Esophagus muscularis mucosa (tissue), 4 donors: ENCODE measurements at regions not wholly inside any gene's neighbourhood (a gene's known extent, or its start where the extent isn't known, plus 50 kb on each side); places are given as distances from the start of the nearest gene placed in this dataset.
"Not testable (repeated sequence)": the region's sequence is repeated elsewhere in the genome, so short reads cannot be mapped to it uniquely, and the experiment has no call there.

ENCODE experiments used
- DNase-seq: peaks from one replicate; pipeline ENCODE4 v3.0.0-alpha.2; 2017; ENCODE audit errors: extremely low spot score
- H3K27ac ChIP-seq, 4 donors: fragments of 200-600 bp; sonication (generic); replicated peaks in 1 of 4; 1 replicate in 3 of 4; 2 replicates in 1 of 4; pipeline ENCODE4 v1.5.1; 2016 to 2019; ENCODE audit warnings: mild to moderate bottlenecking in 1 of 4
- H3K27me3 ChIP-seq, 4 donors: fragments of 200-600 bp; sonication (generic); one replicate each; pipeline versions ENCODE4 v1.5.1 to v1.6.0; 2016 to 2019
- H3K36me3 ChIP-seq, 4 donors: fragments of 200-600 bp; sonication (generic); one replicate each; pipeline ENCODE4 v1.5.1; 2016 to 2019
- H3K4me1 ChIP-seq, 4 donors: fragments of 200-600 bp; sonication (generic); one replicate each; pipeline ENCODE4 v1.5.1; 2016 to 2019
- H3K4me3 ChIP-seq, 4 donors: fragments of 200-600 bp; sonication (generic); 1 replicate in 2 of 4; 2 replicates in 2 of 4; pipeline ENCODE4 v1.5.1; 2016 to 2019; ENCODE audit warnings: mild to moderate bottlenecking in 4 of 4, moderate library complexity in 1 of 4
- H3K9me3 ChIP-seq, 4 donors: fragments of 200-600 bp; sonication (generic); 1 replicate in 3 of 4; 2 replicates in 1 of 4; pipeline ENCODE4 v1.5.1; 2016 to 2019
- CTCF ChIP-seq, 3 experiments: fragments of 200-600 bp in 2 of 3; fragments of 450-650 bp in 1 of 3; sonication (generic) in 2 of 3; IDR thresholded peaks; one replicate each; pipeline ENCODE4 v1.5.1; 2017 to 2019; ENCODE audit warnings: antibody characterized with exemption in 3 of 3, mild to moderate bottlenecking in 2 of 3, moderate library complexity in 1 of 3
- EP300 ChIP-seq: sonication (generic); formaldehyde crosslinking; IDR thresholded peaks from one replicate; pipeline ENCODE4 v1.6.1; 2017; ENCODE audit warnings: antibody characterized with exemption
- POLR2A ChIP-seq: fragments of 450-650 bp; IDR thresholded peaks from one replicate; pipeline ENCODE4 v1.6.1; 2017; ENCODE audit warnings: antibody characterized with exemption, moderate library complexity, mild to moderate bottlenecking, low read depth
- POLR2AphosphoS5 ChIP-seq, 2 donors: sonication (generic); formaldehyde crosslinking; IDR thresholded peaks; one replicate each; pipeline ENCODE4 v1.6.1; 2017; ENCODE audit warnings: antibody characterized with exemption in 2 of 2
- WGBS: methylation state at CpG from one replicate; pipeline ENCODE4 v1.1.5; 2018; 5-methylcytosine and 5-hydroxymethylcytosine counted together
- intact Hi-C: fragments of 100-400 bp; cut with DNase I; formaldehyde crosslinking; loops from one replicate; pipeline ENCODE4 v1.15.1; 2023

DNA sequence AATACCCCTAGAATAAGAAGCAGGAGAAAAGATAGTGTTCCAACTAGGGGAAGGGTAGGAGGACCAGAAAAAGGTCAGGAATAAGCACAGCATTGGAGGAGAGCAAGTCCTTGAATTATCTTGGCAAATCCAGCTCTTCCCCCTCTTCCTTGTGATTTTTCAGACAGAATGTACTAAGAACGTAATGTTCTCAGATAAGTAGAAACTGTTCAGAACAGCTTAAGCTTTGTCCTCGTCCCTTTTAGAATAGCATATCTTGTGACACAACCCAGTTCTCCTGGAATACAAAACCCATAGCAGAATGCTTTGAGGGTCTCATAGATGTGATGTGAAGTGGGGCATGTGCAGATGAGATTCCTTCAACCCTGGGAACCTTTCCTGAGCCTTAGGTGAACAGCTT lies 97.4 kb downstream of the EMB start:
- H3K27me3 ChIP-seq = no peaks in the 10 kb centered on the region
- no peaks in the 10 kb centered on the region for H3K9me3 ChIP-seq
- TF ChIP-seq EP300 (no peak), POLR2AphosphoS5 (IDR thresholded peaks at IDR 0.05) (no peak), CTCF (IDR thresholded peaks at IDR 0.05) (no peak), POLR2A (no peak)
- no peak for DNase-seq
- H3K4me1 ChIP-seq = no peaks in the 10 kb centered on the region
- no peaks in the 10 kb centered on the region for H3K36me3 ChIP-seq
- no peak overlapping the region for H3K27ac ChIP-seq
- no peak overlapping the region for H3K4me3 ChIP-seq
- intact Hi-C loops = no loop called here
- WGBS = 85% methylated on average over 2 of the region's 2 CpGs

DNA sequence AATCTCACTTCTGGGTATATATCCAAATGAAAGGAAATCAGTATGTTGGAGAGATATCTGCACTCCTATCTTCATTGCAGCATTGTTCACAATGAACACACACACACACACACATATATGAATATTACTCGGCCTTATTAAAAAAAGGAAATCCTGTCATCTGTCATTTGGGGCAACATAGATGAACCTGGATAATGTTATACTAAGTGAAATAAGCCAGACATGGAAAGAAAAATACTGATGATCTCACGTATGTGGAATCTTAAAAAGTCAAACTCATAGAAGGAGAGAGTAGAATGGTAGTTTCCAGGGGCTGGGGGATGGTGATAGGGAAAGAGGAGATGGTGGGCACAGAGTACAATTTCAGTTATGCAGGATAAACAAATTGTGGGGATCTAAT lies 100.3 kb downstream of the EMB start:
- Histone ChIP-seq H3K27ac (no peak overlapping the region), H3K9me3 (no peaks in the 10 kb centered on the region), H3K4me3 (no peak overlapping the region), H3K4me1 (no peaks in the 10 kb centered on the region), H3K27me3 (no peaks in the 10 kb centered on the region), H3K36me3 (no peaks in the 10 kb centered on the region)
- WGBS = 69% methylated on average over 2 of the region's 2 CpGs
- DNase-seq = no peak
- intact Hi-C loops = no loop called here
- TF ChIP-seq POLR2AphosphoS5 (IDR thresholded peaks at IDR 0.05) (no peak), POLR2A (no peak), EP300 (no peak), CTCF (IDR thresholded peaks at IDR 0.05) (no peak)

DNA sequence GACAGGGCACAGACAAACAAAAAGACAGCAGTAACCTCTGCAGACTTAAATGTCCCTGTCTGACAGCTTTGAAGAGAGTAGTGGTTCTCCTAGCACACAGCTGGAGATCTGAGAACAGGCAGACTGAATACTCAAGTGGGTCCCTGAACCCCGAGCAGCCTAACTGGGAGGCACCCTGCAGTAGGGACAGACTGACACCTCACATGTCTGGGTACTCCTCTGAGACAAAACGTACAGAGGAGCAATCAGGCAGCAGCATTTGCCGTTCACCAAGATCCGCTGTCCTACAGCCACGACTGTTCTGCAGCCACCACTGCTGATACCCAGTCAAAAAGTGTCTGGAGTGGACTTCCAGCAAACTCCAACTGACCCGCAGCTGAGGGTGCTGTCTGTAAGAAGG lies 110.5 kb downstream of the EMB start:
- 74% methylated on average over 6 of the region's 6 CpGs for WGBS
- intact Hi-C loops, DNase-seq, H3K27me3 ChIP-seq, H3K4me1 ChIP-seq, H3K36me3 ChIP-seq, H3K27ac ChIP-seq, H3K4me3 ChIP-seq: not testable (repeated sequence)
- H3K9me3 ChIP-seq = peaks cover 0 to 10% (median 3%) of the 10 kb centered on the region in 4 donors

DNA sequence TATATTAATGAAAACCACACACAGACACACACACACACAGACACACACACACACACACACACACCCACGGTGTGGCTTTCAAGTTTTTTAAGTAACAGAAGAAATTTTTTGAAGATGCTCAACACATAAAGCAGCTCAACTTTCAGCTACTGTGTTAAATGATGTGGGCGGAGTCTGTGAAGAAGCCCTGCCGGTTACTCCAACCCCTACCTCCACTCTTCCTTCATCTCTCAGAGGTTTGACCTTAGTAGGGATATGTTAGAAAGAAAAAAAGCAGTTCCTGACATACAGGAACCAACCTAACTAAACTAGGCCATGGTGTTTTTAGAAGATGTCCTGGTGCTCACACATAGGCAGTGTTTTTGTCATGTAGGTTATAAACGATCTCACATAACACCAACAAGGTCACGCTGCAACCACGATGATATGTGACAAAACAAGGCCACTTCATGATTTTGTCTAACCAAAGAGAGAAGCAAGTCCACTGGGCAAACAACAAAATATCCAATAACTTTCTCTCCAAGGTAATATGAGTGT lies 112.8 kb downstream of the EMB start:
- peaks cover 0 to 7% (median 3%) of the 10 kb centered on the region in 4 donors for H3K9me3 ChIP-seq
- TF ChIP-seq EP300 = no peak
- no peak for TF ChIP-seq POLR2AphosphoS5 (IDR thresholded peaks at IDR 0.05)
- TF ChIP-seq CTCF (IDR thresholded peaks at IDR 0.05) = no peak
- TF ChIP-seq POLR2A = no peak
- H3K4me1 ChIP-seq = no peaks in the 10 kb centered on the region
- H3K4me3 ChIP-seq = no peak overlapping the region
- H3K36me3 ChIP-seq = no peaks in the 10 kb centered on the region
- WGBS = 72% methylated on average over 6 of the region's 6 CpGs
- H3K27me3 ChIP-seq = no peaks in the 10 kb centered on the region
- no peak overlapping the region for H3K27ac ChIP-seq
- intact Hi-C loops = no loop called here
- no peak for DNase-seq

- 29% methylated on average over 4 of the region's 4 CpGs for WGBS
- no peak for DNase-seq
Observed at GRCh38 chr5:50325237-50325832, 115.8 kb downstream of the EMB start.

More at GRCh38 chr5:50325237-50325832, 115.8 kb downstream of the EMB start:
- Histone ChIP-seq H3K27me3 (no peaks in the 10 kb centered on the region), H3K4me3 (no peak overlapping the region), H3K36me3 (no peaks in the 10 kb centered on the region), H3K9me3 (peaks cover 0 to 6% (median 3%) of the 10 kb centered on the region in 4 donors), H3K27ac (no peak overlapping the region), H3K4me1 (no peaks in the 10 kb centered on the region)
- TF ChIP-seq CTCF (IDR thresholded peaks at IDR 0.05) (peak; percentile 41 to 62 (median 59)), POLR2A (no peak)
- intact Hi-C loops = no loop called here
